DOHH2 (cell line): ENCODE measurements at regions not wholly inside any gene's neighbourhood (a gene's known extent, or its start where the extent isn't known, plus 50 kb on each side); places are given as distances from the start of the nearest gene placed in this dataset.

Experiments used
- H3F3A ChIP-seq: fragments of 200-600 bp; sonication (generic), shearing (Covaris generic); 2 replicates; pipeline ENCODE4 v1.6.0; 2016; ENCODE audit warnings: antibody characterized with exemption, mild to moderate bottlenecking; ENCODE audit not compliant: control insufficient read depth, insufficient read depth
- H3K27ac ChIP-seq: fragments of 200-600 bp; sonication (generic); 2 replicates; pipeline ENCODE4 v1.5.1; 2014; ENCODE audit warnings: low read depth, mild to moderate bottlenecking, low read length, moderate library complexity
- H3K27me3 ChIP-seq: fragments of 200-600 bp; sonication (generic); 2 replicates; pipeline ENCODE4 v1.6.1; 2014; ENCODE audit warnings: mild to moderate bottlenecking, low read length, mixed read lengths; ENCODE audit not compliant: control insufficient read depth
- H3K36me3 ChIP-seq: fragments of 200-600 bp; sonication (generic); 2 replicates; pipeline ENCODE4 v1.6.1; 2014; ENCODE audit warnings: mild to moderate bottlenecking, low read length, moderate library complexity, mixed read lengths; ENCODE audit not compliant: control insufficient read depth
- H3K4me1 ChIP-seq: fragments of 200-600 bp; sonication (generic); 2 replicates; pipeline ENCODE4 v1.6.1; 2014; ENCODE audit warnings: mild to moderate bottlenecking, low read length, mixed read lengths; ENCODE audit not compliant: control insufficient read depth
- H3K4me2 ChIP-seq: fragments of 200-600 bp; sonication (generic); 2 replicates; pipeline ENCODE4 v1.6.0; 2014; ENCODE audit warnings: mild to moderate bottlenecking, low read length, moderate library complexity
- H3K4me3 ChIP-seq: fragments of 200-600 bp; sonication (generic); 2 replicates; pipeline ENCODE4 v1.5.1; 2014; ENCODE audit warnings: mild to moderate bottlenecking, low read length, mixed read lengths
- H3K79me2 ChIP-seq: fragments of 200-600 bp; sonication (generic); 2 replicates; pipeline ENCODE4 v1.6.1; 2014; ENCODE audit warnings: mild to moderate bottlenecking, low read length, mixed read lengths; ENCODE audit not compliant: control insufficient read depth
- H3K9me2 ChIP-seq: fragments of 200-600 bp; sonication (generic); replicated peaks from 2 replicates; pipeline ENCODE4 v1.6.1; 2014; ENCODE audit warnings: mild to moderate bottlenecking, low read length, mixed read lengths; ENCODE audit not compliant: control insufficient read depth
- H3K9me3 ChIP-seq: fragments of 200-600 bp; sonication (generic); 2 replicates; pipeline ENCODE4 v1.6.1; 2014; ENCODE audit warnings: antibody characterized with exemption, low read length, mixed read lengths; ENCODE audit not compliant: control insufficient read depth, insufficient read depth
- H4K20me1 ChIP-seq: fragments of 200-600 bp; sonication (generic); 2 replicates; pipeline ENCODE4 v1.6.0; 2014; ENCODE audit warnings: low read depth, mild to moderate bottlenecking, antibody characterized with exemption, low read length, moderate library complexity; ENCODE audit not compliant: control insufficient read depth, insufficient read depth
- EZH2phosphoT487 ChIP-seq: fragments of 200-600 bp; sonication (generic); IDR thresholded peaks from 2 replicates; pipeline ENCODE4 v1.6.1; 2017; ENCODE audit warnings: borderline replicate concordance, mild to moderate bottlenecking, antibody characterized with exemption, low read length, moderate library complexity, mixed read lengths
- TF ChIP-seq, protein P1 (sequence below): fragments of 200-600 bp; sonication (generic); IDR thresholded peaks from one replicate; pipeline ENCODE4 v1.5.1; 2014; ENCODE audit warnings: antibody characterized with exemption, mild to moderate bottlenecking, low read depth, low read length; ENCODE audit not compliant: poor library complexity, severe bottlenecking

DNA sequence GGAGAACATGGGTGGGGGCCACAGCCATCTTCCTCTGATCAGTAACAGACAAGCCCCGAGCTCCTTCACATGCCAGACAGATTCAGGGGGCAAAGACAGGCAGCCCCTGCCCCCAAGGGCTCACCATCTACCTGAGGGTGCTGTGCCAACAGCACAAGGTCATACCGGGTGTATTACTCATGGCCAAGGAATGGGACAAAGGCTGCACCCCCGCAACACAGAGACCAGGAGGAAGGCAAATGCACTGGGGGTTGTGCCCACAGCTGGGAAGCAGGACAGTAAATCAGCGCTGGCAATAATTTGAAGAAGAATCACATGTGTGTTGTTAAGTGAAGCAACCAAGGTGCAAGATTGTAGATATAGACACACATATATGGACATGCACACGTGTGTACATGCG is 137.1 kb downstream of the C16orf95 start:
- Histone ChIP-seq H3K27ac (no peak overlapping the region), H3K9me2 (no peaks in the 10 kb centered on the region), H3K4me3 (no peak overlapping the region), H3K36me3 (no peaks in the 10 kb centered on the region), H3K27me3 (no peaks in the 10 kb centered on the region), H3K4me2 (no peak overlapping the region), H3F3A (no peaks in the 10 kb centered on the region), H3K79me2 (no peaks in the 10 kb centered on the region), H3K9me3 (no peaks in the 10 kb centered on the region), H4K20me1 (no peaks in the 10 kb centered on the region), H3K4me1 (no peaks in the 10 kb centered on the region)
- TF ChIP-seq, protein P1, sequence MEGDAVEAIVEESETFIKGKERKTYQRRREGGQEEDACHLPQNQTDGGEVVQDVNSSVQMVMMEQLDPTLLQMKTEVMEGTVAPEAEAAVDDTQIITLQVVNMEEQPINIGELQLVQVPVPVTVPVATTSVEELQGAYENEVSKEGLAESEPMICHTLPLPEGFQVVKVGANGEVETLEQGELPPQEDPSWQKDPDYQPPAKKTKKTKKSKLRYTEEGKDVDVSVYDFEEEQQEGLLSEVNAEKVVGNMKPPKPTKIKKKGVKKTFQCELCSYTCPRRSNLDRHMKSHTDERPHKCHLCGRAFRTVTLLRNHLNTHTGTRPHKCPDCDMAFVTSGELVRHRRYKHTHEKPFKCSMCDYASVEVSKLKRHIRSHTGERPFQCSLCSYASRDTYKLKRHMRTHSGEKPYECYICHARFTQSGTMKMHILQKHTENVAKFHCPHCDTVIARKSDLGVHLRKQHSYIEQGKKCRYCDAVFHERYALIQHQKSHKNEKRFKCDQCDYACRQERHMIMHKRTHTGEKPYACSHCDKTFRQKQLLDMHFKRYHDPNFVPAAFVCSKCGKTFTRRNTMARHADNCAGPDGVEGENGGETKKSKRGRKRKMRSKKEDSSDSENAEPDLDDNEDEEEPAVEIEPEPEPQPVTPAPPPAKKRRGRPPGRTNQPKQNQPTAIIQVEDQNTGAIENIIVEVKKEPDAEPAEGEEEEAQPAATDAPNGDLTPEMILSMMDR, result no peak
- no peak for TF ChIP-seq EZH2phosphoT487

DNA sequence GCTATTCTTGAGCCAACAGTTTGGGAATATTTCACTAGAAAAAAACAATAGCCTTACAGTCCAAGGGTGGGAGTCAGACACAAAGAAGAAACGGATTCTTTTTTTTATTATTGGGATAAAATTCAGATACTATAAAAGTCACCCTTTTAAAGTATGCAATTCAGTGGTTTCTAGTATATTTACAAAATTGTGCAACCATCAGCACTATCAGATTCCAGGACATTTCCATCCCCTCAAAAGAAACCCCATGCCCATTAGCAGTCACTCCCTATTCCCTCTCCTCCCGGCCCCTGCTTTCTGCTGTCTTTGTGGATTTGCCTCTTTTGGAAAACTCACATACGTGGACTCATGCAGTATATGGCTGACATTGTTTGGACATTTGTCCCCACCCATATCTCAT is 134.4 kb downstream of the C16orf95 start:
- Histone ChIP-seq H3K27ac (no peak overlapping the region), H3F3A (peaks cover 3% of the 10 kb centered on the region), H3K4me1 (no peaks in the 10 kb centered on the region), H4K20me1 (no peaks in the 10 kb centered on the region), H3K4me2 (no peak overlapping the region), H3K4me3 (no peak overlapping the region), H3K9me3 (peaks cover 13% of the 10 kb centered on the region; the same call in 1 of the 2 replicates), H3K36me3 (no peaks in the 10 kb centered on the region), H3K9me2 (no peaks in the 10 kb centered on the region), H3K27me3 (no peaks in the 10 kb centered on the region), H3K79me2 (no peaks in the 10 kb centered on the region)
- TF ChIP-seq EZH2phosphoT487, result no peak
- TF ChIP-seq, protein P1, result no peak

DNA sequence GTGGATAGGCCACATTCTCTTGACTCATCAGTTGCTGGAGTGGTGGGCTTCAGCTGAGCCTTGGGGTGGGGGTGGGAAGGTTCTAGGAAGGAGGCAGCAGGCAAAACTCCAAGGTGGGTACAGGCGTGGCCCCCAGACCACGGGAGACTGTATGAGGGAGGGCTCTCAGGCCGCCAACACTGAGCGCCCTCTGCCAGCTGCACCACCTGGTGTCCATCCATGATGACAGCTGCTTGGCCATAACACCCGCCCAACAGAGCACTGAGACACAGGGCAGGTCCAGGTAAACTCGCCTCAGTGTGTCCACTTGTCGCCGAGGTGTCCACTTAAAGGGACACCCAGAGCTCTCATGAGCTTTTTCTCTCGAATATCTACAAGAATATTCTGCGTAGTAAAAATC is 133.5 kb downstream of the C16orf95 start:
- no peaks in the 10 kb centered on the region for H4K20me1 ChIP-seq
- H3K36me3 ChIP-seq, result no peaks in the 10 kb centered on the region
- H3K4me2 ChIP-seq, result no peak overlapping the region
- H3F3A ChIP-seq, result peaks cover 5% of the 10 kb centered on the region
- TF ChIP-seq EZH2phosphoT487, result no peak
- TF ChIP-seq, protein P1, result no peak
- no peaks in the 10 kb centered on the region for H3K79me2 ChIP-seq
- no peak overlapping the region for H3K4me3 ChIP-seq
- no peak overlapping the region for H3K27ac ChIP-seq
- H3K27me3 ChIP-seq, result no peaks in the 10 kb centered on the region
- no peaks in the 10 kb centered on the region for H3K9me2 ChIP-seq
- H3K4me1 ChIP-seq, result no peaks in the 10 kb centered on the region
- peaks cover 18% of the 10 kb centered on the region; the same call in 1 of the 2 replicates for H3K9me3 ChIP-seq

DNA sequence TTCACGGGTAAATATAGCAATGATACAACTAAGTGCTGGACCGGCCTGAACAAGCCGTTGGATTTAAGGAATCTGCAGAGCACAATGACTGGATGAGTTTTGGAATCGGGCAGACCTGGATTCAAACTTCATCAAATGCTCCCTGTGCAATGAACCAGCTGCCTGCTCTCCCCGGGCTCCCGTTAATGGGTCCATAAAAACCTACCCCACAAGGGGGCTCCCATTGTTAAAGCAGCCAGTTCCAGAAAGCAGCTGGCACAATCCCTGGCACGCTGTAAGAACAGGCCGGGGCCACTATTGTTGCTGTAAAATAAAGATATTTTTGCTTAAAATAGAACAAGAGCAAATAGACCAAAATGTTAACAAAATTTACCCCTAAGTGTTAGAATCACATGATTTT is 131.9 kb downstream of the C16orf95 start:
- Histone ChIP-seq H3K4me1 (no peaks in the 10 kb centered on the region), H3K9me2 (no peaks in the 10 kb centered on the region), H3K27me3 (no peaks in the 10 kb centered on the region), H4K20me1 (no peaks in the 10 kb centered on the region), H3F3A (peaks cover 5% of the 10 kb centered on the region), H3K27ac (no peak overlapping the region), H3K4me3 (no peak overlapping the region), H3K36me3 (no peaks in the 10 kb centered on the region), H3K4me2 (no peak overlapping the region), H3K79me2 (no peaks in the 10 kb centered on the region), H3K9me3 (peaks cover 18% of the 10 kb centered on the region; the same call in 1 of the 2 replicates)
- TF ChIP-seq, protein P1, result no peak
- TF ChIP-seq EZH2phosphoT487, result no peak
